HG02981 (cell line): ENCODE measurements at regions not wholly inside any gene's neighbourhood (a gene's known extent, or its start where the extent isn't known, plus 50 kb on each side); places are given as distances from the start of the nearest gene placed in this dataset.
"Not testable (repeated sequence)": the region's sequence is repeated elsewhere in the genome, so short reads cannot be mapped to it uniquely, and the experiment has no call there.

Source experiments
- ATAC-seq: cut with Tn5 transposase; IDR thresholded peaks from one replicate; pipeline ENCODE4 v1.9.1; 2021; ENCODE audit warnings: mild to moderate bottlenecking, moderate library complexity; ENCODE audit not compliant: unreplicated experiment

DNA sequence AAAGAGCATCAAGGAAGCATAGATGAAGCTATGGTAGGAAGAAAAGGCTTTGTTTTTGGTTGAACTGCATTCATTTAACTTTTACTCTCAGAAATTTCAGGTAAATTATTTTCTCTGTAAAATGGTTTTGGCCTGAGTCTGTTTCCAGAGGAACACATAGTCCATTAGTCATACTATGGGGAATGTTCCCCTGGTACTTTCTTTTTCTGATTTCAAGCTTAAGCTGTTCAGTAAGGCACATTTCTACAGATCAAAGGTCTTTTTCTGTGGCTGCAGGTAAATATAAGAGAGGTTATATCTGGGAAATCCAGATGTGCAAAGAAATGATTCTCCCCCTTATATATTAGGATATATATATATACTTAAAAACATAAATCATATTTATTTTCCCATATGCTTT lies 1744.4 kb upstream of the ADGRL3 start:
- no peak for ATAC-seq

DNA sequence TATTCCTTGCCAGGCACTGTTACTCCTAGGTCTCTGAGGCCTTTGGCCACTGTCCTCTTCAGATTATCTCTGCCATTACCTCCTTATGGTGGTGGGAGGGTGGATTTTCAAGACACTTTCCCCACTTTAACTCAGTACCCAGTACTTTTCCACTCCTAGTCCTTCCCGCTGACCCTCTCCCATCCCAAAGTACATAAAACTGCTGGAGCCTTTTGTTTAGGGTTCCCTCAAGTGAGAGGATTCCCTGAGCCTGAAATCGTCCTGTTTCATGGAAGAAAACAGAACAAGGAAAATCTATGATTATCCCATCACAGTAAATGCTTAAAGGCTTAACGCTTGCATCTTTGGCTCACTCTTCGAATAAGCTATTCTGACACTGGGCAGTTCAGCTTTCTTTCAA lies 1742.5 kb upstream of the ADGRL3 start:
- no peak for ATAC-seq

DNA sequence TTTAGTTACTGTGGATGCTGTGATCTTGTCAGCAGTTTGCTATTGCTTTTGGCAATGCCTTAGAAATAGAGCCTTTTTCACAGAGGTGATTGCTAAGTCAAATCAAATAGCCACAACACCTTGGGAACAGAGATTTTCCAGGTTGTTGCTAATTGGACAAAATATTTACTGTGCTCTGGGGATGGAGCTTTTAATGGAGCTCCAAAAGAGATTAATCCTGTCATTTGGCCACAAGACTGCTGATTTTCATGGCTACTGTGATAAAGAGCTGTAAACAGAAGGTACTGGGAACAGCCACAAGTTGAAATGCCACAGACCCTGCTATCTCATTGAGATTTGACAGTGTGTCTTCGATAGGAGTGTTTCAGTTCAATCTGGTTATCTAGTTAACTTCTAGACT lies 1715.2 kb upstream of the ADGRL3 start:
- no peak for ATAC-seq

DNA sequence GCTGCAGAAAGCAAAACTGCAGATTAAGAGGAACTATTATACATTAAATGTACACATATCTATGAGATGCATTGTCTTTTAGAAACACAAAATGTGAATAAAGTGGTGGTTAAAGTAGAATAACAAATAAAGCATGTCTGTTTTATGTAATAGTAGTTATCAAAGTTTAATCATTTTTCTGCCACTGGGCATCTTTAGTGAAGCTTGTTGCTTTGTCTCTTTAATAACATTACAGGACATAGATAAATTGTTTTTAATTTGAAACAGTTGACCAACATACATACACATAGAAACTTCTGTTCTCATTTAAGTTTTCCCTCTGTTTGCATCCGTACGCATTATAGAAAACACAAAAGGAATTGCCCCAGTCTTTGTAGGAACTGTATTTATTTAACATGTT lies 1700.0 kb upstream of the ADGRL3 start:
- no peak for ATAC-seq

DNA sequence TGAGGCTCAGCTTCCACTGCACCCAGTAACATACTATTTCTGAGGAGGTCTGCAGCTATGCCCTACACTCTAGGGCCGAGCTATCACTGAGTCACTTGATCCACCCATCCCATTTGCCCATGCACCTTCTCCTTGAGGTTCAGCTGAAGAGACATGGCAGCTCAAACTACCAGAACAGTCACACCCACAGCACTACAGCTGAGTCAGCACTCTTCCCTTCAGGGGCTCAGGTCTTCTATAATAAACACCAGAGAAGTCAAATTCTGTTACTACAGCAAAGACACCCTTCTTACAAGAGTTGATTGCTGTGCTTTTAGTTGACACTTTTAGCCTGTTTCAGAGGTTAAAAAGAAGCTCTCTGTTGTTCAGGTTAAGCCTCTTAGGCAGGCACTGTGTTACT lies 1696.4 kb upstream of the ADGRL3 start:
- no peak for ATAC-seq

DNA sequence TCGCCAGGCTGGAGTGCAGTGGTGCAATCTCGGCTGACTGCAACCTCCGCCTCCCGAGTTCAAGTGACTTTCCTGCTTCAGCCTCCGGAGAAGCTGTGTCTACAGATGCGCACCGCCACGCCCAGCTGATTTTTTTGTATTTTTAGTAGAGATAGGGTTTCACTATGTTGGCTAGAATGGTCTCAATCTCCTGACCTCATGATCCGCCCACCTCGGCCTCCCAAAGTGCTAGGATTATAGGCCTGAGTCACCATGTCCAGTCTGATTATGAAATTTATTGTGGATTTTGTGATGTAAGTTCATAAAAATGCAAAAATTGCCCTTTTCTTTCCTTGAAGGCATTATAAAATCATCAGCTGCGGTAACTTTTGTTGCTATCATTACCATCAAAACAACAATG lies 1688.3 kb upstream of the ADGRL3 start:
- not testable (repeated sequence) for ATAC-seq

DNA sequence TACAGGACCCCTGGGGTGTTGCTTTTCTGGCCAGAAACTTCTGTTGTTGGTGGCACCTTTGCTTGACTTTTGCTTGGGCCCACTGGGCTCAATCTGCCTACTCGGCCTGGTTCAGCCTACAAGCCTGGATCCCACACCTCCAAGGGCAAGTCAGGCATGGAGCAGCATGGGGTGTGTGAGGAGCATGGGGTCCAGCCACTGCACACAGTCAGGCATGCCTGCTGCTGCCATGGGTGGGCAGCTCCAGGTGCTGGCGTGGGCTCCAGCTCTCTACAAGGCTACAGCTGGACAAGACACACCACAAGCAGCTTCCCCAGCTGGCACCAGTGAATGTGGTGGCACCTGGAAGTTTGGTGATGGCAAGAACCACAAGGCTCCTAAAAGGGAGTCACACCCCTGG lies 1683.1 kb upstream of the ADGRL3 start:
- no peak for ATAC-seq

DNA sequence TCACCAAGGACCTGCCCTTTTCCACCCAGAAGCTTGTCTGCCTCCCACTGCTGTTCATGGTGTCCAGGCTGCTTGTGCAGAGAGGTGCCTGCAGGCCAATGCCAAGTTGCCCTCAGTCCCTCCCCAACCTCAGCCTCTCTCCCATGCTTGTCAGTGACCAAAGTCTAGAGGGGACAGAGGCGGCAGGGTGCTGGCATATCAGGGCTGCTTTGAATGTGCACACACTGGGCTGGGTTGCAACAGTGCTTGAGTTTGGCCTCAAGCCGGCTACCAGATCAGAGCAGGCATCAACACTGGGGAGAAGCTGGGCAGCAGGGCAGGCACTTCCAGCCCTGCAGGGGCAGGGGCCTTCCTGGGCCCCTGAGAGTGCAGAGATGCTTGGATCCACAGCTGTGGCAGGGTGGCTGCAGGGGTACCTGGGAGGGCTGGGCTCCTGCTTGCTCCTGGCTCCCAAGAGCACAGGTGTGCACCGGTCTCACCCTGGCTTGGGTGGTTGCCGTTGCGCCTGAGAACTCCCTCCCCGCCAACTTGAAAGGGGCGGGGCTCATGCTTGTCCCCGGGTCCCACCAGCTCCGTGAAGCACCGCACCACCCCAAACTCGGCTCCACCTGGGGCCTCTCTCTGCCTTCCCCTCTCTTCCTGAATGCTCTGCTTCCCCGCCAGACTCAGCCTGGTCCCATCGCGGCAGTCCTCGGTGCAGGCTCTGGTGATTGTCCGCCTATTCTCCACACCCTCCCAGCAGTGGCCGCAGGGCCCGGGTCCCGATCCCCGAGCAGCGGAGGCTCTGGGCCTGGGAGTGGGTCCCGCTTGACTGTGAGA lies 1681.9 kb upstream of the ADGRL3 start:
- ATAC-seq, result no peak

DNA sequence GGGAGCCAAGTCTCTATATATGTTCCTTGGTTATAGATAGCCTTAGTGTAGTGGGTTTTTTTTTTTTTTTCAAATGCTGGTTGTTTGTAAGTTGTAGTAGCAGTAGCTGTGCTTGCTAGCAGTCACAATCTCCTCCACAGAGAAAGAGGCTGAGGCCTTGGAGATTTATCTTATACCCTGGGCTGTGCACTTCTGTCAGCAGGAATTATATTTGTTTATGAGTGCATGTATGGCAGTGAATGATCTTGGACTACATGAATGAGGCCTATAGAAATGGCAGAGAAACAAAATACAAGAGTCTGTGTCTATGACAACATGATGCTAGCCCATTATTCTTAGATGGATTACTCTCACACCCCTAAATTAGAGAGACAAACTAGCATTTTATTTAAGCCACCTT lies 1674.2 kb upstream of the ADGRL3 start:
- no peak for ATAC-seq

DNA sequence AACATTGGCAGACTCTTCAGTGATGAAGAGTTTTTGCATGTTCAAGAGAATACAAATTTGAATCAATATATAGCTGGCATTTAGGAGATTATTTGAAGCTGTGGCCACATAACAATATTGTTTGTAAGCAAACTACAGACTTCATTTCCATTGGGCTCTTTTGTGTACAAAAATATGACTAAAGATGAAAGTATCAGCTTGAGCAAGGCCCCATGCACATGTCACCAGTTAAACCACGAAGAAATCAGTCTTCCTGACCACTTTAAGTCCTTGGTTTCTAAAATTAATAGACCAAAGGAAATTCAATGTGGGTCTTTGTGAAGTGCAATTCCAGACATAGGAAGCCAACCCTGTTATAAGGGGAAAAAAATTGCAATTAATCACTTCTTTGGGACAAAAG lies 1664.6 kb upstream of the ADGRL3 start:
- ATAC-seq, result no peak

DNA sequence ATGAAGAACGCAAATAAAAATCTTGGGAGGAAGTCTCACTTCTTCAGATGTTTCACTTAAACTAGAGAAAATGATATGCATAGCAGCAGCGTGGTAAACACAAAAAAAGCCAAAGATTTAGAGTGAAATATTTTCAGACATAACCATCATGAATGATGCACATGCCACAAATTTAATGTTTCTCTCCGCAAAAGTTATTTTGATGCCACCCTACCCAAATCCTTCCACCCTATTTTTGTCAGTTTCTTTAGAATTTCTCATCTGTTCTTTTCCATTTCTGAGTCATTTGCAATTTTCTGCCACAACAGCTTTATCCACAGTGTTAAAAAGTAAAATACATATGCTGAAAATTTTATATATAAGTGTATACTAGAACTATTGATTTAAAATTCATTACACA lies 1663.7 kb upstream of the ADGRL3 start:
- ATAC-seq, result no peak

DNA sequence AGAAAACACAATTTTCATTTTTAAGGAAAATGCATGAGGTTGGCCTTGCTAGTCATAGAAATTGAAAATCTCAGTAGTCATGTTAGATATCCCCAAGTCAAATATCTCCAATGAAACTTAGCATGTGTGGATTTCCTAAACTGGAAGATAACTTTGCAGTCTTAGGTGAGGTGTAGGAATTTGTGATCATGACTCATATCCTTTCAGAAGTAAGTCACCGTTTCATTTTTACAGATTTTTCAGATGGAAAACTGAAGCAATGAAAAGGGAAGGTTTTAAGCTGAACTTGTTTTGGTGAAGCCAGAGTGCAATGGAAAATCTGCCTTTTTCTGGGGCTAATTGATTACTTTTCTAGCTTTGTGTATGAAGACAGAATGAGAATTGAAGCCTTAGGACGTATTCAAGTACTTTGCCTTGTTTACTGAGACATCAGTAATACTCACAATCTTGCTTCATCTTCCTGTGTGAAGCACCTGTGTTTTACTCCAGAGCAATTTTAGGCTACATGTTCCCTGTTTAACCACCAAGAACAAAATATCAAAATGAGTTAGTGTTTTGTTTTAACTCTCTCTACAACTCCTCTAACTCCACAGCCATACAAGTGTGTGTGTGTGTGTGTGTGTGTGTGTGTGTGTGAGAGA lies 1662.8 kb upstream of the ADGRL3 start:
- no peak for ATAC-seq

DNA sequence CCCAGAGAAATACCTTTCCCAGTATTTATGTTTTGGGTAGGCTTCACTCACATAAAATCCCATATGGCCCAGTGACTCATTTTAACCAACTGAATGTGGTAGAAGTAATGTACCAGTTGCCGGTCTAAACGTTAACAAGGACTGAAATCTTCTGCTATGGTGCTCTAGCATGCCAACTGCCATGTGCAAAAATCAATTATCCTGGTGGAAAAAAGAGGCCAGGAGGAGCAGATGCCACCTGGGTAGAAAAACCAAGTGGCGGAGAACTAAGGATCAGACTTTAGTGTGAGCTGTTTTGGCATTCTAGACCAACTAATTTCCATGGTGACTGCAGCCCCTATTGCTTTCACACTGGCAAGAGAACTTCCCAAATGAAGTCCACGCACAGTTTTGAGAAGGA lies 1660.7 kb upstream of the ADGRL3 start:
- ATAC-seq, result no peak

DNA sequence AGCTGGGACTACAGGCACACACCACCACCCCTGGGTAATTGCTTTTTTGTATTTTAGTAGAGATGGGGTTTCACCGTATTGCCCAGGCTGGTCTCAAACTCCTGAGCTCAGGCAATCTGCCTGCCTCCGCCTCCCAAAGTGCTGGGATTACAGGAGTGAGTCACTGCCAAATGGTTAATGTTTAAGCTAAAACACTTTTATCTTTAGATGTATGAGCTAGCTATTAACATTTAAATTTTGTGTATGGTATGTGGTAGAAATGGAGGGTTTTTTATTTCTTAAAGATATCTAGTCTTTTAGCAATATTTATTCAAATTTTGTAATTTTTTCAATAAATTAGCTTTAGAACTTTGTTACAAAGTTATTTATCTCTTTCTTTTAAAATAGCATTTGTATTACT lies 1659.8 kb upstream of the ADGRL3 start:
- ATAC-seq, result no peak

DNA sequence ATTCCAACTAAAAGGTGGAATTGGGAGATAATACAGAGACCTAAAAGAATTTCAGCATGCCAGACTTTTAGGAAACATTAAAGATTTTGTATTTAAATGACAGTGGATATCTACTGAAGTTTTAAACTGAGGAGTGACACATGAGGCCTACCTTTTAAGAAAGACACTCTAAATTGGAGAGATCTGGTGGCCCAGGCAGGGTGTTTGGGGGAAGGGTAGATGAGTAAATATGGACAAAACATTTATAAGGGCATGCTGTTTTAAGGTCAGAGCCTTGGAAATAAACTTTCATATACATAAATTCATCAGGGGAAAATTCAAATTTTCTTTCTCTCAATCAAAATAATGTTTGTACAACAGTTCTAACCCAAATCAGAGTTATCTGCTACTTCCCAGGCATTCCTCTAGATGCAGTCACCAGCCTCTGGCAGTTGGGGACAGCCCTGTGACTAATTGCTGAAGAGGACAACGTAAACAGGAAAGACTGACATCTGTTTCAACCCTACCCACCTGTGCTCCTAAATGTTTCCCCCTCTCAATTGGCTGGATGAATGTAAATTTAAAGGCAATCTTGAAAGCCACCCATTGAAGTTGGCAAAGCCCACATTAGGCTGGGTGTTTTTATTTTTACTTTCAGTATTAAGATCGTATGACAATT lies 1646.9 kb upstream of the ADGRL3 start:
- ATAC-seq, result peak; percentile 95

DNA sequence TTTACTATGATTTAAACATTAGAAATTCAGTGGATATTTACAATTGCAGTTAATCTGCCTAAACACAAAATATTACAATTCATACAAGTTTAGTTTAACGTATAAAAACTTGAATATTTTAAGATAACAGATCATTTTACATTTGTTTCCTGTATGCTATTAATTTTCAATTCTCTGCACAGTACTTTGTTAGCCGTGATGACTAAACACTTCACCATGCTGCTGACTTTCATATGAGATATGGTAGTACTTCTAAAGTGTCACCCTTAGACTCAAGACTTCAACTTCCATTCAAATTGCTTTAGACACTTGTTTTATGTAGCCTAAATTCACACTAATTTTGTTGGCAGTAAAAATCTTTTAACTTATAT lies 1646.4 kb upstream of the ADGRL3 start:
- peak; percentile 63 for ATAC-seq

DNA sequence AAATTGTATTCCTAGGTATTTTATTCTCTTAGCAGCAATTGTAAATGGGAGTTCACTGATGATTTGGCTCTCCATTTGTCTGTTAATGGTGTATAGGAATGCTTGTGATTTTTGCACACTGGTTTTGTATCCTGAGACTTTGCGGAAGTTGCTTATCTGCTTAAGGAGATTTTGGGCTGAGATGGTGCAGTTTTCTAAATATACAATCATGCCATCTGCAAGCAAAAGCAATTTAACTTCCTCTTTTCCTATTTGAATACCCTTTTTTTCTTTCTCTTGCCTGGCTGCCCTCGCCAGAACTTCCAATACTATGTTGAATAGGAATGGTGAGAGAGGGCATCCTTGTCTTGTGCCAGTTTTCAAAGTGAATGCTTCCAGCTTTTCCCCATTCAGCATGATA lies 1643.9 kb upstream of the ADGRL3 start:
- ATAC-seq, result not testable (repeated sequence)

DNA sequence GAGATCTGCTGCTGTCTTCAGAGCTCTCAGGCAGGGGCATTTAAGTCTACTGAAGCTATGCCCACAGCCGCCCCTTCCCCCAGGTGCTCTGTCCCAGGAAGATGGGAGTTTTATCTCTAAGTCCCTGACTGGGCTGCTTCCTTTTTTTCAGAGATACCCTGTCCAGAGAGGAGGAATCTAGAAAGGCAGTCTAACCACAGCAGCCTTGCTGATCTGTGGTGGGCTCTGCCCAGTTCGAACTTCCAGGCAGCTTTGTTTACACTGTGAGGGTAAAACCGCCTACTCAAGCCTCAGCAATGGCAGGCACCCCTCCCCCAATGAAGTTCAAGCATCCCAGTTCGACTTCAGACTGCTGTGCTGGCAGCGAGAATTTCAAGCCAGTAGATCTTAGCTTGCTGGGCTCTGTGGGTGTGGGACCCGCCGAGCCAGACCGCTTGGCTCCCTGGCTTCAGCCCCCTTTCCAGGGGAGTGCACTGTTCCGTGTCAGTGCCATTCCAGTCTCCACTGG lies 1639.9 kb upstream of the ADGRL3 start:
- not testable (repeated sequence) for ATAC-seq

DNA sequence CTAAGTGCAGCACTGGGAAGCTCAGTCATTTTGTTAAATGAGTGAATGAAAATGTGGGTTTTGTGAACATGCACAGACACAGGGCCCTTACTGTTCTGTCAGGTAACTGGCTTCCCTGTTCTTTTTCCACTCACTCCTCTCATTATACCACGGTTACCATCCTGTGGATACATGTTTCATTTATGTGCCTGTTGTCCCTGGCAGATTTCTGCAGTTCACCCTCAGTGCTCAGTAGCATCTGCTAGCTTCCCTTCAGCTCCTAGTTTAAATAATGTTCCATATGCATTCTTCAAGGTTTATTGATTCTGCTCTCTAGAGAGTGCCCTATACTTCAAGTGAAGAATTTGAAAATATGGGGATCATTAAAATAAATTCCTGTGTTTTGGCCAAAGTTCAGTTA lies 1634.3 kb upstream of the ADGRL3 start:
- ATAC-seq, result no peak

DNA sequence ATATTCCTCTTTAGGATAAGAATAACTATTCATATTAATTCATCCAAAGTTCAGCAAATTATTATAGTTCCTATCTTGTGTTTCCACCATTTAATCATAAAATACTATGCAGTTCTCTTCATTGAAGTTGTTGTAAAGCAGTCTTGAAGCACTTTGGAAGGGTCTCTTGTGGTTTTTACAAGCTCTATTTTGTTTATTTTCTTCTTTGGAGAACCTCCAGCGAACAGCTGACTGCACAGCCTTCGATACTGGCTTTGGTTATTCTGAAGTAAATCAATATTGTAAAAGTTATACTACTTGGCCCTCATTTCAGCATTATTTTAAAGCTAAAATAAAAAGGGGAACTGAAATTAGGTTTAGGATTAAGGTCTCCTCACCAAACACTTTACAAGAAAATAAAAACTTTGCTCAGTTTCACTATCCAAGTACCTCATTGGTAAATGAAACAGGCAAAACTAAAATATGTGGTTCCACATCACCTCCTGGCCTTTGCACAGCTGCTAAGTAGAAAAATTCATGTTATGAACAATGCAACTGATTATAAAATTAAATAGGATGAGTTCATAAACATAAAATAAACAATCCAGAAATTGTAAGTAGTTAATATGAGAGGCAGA lies 1629.2 kb upstream of the ADGRL3 start:
- ATAC-seq, result peak; percentile 89

DNA sequence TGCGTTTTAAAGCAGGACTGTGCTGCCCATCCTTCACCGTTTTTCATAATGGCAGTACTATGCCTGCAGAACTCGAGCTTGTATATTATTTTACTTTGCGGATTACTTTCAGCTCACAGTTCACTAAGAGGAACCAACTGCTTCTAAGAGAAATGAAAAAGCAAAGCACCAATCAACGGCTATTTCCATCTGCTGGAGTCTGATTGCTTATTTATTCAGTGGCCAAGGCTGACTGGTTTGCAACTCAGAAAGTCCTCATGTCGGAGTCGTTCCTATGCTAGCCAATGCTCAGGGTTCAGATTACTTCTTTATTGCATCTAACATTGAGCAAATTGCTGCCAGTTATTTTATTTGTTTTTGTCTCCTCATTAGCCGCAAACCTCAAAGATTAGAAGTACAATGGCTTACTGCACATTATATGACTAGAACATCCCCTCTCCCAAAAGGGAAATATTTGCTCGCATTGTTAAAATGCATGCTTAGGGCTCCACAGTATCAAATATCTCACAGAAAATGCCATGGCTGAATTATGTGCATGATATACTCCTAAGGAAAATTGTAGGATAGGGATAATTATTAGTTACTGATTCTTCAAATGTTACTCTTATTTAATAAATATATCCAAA lies 1628.2 kb upstream of the ADGRL3 start:
- ATAC-seq, result no peak
